Dermis microvascular lymphatic vessel endothelial cell (primary cell): ENCODE measurements at regions not wholly inside any gene's neighbourhood (a gene's known extent, or its start where the extent isn't known, plus 50 kb on each side); places are given as distances from the start of the nearest gene placed in this dataset.

Experiments
- DNase-seq, 2 donors: peaks; one replicate each; pipeline versions ENCODE4 v3.0.0 to v3.0.0-alpha.2; 2010; ENCODE audit warnings: low read depth in 2 of 2

DNA sequence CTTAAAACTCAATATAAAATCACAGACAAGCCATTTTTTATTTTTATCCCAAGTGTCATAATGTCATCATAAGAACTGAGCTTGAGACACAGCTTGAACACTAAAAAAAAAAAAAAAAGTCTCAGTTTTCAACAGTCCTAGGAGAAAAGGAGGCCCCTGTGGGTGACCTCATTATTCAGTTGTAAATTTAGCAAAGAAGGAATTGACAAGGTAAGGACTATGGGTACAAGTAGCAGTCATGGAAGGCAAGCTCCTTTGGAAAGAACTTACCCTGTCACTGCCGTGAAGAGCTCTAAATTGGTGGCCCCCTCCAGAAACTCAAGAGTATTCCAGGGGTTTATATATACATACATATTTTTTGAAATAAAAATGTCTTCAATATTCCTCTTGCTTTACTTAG lies 864.4 kb upstream of the KCND2 start:
- DNase-seq: no peak

DNA sequence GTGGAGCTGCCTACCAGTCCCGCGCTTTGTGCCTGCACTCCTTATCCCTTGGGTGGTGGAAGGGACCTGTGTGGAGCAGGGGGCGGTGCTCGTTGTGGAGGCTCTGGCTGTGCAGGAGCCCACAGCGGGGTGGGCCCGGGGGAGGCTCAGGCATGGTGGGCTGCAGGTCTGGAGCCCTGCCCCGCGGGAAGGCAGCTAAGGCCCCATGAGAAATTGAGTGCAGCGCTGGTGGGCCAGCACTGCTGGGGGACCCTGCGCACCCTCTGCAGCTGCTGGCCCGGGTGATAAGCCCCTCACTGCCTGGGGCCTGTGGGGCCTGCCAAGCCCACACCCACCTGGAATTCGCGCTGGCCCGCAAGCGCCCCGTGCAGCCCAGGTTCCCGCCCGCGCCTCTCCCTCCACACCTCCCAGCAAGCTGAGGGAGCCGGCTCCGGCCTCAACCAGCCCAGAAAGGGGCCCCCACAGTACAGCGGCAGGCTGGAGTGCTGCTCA lies 859.6 kb upstream of the KCND2 start:
- no peak for DNase-seq

DNA sequence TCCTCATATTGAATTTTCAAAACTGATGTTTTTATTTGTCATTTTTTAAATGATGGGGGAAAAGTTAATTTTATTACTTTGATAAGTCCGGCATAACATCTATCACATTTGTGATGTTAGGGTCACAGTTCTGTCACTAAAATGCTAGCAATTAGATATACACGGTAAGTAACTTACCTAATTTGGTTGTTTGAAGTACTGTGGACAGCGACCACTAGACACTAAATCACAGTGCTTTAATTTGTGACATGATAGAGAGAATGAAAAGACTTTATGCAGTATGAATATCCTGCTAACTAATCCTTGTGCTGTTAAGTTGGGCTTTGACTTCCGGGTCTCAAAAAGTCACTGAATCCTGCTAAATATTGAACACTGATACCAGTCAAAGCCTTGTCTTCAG lies 857.3 kb upstream of the KCND2 start:
- no peak for DNase-seq

DNA sequence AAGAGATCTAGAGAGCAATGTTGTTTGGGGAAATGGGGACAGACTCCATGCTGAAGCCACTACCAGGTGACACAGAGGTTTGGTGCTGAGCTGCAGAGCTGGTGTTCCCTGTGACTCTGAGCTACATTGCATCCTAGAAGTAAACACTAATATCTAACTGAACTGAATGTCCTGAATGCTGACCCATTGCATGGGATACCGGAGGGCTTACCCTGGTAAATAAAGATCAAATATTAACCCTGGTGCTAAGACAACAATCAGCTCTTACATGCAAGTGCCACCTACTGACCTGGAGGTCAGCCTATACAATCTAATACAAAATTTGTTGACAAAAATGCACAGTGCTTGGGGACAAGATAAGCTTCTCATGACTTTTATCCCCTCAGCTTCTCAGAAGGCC lies 851.3 kb upstream of the KCND2 start:
- DNase-seq: no peak

DNA sequence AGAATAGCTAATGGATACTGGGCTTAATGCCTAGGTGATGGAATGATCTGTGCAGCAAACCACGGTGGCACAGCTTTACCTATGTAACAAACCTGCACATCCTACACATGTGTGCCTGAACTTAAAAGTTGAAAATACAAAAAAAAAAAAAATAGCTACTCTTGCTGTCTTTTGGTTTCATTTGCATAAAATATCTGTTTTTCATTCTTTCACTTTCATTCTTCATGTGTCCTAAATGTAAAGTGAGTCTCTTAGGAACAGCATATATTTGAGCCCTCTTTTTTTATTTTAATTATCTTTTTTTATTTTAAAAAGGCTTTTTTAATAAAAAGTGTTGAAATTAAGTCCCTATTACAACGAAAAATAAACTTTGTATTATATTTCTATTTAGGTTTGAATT lies 836.1 kb upstream of the KCND2 start:
- no peak for DNase-seq

DNA sequence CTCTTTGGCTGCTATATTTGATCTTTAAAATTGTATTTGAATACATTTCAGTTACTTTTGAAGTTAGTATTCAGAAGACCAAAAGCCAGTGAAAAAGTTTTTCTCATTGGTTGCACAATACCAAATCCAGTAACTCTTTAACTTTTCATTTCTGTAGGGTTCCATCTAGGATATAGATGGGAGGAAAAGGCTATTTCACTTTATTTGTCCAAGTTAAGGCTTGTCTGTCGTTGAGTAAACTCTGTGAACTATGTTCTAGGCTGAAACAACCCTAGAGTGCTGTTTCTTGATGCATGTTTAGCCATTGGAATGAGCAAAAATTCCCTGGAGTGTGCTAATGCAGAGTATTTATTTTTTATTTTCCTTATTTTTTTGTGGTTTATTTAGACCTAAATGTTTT lies 834.7 kb upstream of the KCND2 start:
- DNase-seq: no peak

DNA sequence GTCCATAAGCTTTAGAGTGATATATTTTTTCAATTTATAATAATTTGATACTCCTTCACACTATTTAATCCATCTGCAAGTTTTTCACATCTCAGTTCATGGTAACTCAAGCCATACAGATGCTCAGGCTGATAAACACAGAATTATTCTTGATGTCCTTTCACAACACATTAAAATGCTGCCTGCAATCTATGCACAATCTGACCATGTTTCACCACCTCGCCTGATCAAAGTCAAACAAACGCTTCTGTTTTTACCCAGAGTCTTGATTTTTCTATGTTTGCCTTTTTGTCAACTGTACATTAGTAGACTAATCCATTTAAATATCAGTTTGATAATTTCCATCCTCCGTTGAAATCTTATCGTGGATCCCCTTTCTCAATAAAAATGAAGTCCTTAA lies 833.8 kb upstream of the KCND2 start:
- DNase-seq: no peak

DNA sequence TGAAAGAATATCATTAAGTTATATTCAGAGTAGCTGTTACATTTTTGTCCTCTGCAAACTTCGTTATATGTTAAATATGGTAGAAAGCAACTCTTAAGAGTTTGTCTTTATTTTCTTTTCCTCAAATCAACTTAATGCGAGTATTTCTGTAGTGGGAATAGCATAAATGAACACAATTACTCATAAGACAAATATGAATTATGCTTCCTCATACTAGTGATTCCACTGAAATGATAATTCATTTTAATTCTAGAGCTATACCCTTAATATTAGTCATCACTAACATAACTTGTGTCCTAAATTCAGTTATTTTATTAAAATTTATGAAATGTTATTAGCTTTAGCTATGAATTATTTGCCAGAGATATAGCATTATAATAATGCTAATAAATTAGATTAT lies 820.6 kb upstream of the KCND2 start:
- DNase-seq: no peak

DNA sequence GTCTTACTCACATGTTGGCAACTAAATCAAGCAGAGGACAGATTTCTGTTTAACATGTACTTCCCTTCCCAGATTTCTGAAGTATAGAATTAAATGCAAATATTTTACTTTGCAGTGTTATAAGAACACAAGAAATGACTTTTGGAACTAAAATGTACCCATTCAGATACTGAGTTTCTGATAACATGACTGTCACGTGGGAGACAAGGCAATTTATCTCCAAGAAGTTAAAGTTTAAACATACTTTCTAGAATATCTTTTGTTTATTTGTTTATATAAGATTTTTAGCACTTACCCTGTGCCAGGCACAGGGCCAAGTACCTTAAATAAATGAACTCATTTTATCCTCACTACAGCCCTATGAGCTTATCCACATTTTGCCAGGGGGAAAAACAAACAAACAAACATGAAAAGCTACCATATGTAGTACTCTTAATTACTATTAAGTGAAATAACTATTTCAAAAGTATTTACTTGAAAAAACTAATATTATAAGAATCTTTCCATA lies 807.1 kb upstream of the KCND2 start:
- DNase-seq: no peak

DNA sequence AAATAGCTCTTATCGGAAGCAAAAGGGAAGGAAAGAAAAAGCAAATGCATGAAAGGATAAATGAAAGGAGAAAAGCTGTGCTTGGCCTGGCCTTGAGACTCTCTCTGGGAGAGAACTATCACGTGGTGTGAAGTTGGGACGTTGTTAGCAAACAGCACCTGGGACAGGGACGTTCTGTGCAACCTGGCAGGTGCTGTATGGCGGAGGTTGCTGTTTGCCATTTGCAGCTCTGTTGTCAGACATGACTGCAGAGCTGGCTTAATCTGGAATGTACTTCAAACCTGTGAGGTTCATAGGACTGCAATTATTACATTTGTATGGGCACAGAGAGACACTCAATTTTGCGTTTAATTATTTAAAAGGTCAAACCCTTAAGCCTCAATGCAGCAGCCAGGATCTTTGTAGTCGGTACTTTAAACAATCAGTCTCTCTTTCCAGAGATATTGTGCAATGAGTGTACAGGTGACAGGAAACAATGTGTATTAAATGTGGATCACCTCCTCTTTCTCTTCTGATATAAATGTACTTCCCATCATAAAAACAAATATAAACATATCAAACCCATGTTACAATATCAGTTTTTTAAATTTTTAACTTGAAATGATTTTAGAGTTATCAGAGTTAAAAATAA lies 800.5 kb upstream of the KCND2 start:
- no peak for DNase-seq

DNA sequence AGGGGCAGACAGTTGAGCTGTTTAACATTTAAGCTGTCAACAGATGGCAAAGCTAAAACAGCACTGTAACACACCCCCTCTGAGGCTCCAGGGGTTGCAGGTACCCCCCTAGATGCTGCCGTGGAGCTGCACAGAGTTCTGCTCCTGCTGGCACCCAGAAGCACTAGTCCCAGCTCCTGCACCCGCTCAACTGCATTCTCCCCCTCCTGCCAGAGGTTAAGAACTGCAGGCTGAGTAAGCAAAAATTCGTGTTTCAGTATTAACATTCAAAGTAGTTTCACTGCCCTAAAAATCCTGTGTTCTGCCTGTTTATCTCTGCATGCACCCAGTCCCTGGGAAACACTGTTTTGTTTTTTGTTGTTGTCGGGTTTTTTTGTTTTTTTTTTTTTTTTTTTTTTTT lies 790.8 kb upstream of the KCND2 start:
- DNase-seq: no peak

DNA sequence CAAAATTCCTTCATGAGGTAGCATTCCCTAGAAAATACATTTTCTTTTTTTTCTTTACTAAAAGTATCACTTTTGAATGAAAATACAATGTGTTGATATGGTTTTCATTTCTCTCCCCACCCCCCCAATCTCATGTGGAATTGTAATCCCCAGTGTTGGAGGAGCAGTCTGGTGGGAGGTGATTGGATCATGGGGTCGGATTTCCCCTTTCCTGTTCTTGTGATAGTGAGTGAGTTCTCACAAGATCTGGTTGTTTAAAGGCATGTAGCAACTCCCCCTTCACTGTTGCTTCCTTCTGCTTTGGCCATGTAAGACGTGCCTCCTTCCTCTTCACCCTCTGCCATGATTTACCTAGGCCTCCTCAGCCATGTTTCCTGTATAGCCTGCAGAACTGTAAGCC lies 790.3 kb upstream of the KCND2 start:
- DNase-seq: no peak

DNA sequence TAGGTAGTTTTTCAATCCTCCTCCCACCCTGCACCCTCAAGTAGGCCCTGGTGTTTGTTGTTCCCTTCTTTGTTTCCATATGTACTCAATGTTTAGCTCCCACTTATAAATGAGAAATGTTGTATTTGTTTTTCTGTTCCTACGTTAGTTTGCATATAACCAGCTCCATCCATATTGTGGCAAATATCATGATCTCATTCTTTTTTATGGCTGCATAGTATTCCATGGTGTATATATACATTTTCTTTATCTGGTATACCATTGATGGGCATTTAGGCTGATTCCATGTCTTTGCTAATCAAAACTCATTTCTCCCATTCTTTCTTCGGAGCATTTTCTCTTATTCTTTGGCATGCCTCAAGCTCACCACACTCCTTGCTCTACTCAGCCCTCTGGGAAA lies 789.6 kb upstream of the KCND2 start:
- DNase-seq: no peak

DNA sequence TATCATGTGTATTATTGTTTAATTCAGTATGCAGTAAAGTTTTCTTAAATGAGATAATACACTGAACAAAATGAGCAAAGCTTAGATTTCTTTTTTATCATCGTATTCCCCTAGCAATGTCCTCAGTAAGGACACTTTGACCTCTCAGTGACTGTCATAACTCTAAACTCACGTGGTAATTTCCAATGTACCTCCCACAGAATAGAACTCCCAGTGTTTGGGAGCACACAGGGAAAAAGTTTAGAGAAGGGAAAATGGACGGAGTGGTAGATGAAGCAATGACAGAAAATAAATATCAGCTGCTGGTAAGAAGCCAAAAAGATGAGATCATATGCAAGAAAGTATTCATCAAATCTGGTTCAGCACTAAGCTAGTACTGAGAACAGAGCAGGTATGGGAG lies 758.6 kb upstream of the KCND2 start:
- no peak for DNase-seq

DNA sequence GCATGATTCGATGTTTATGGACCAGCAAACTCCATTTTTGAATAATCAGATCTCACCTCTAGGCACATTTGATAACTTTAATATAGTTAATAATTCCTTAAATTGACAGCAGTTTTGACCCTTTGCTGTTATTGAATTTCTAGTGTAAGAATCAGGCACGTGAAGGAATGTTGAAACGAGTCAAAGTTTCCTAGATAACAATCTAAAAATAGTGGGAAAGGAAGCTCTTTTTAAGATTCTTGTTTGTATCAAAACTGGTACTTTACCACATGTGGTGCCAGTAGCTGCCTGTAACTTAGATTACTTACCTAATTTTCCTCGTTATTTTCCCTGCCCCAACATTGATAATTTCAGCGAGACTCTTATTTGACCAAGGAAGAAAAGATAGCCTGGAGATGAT lies 757.8 kb upstream of the KCND2 start:
- no peak for DNase-seq

DNA sequence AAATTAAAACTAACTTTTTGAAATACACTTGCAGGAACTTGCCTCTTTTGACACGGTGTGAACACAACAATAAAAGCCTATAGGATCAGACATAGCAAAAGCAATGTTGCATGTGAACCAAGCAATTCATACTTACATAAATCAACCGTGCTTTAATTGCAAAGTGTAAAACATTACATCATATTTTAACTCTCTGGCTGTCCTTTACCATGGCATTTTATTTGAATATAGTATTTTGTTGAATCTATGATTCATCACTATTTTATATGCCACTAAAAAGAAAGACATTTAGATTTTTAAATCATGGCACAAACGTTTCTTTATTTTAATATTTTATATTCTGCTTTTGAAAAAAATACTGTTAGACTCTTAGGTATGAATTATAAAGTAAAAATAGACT lies 757.0 kb upstream of the KCND2 start:
- DNase-seq: no peak

DNA sequence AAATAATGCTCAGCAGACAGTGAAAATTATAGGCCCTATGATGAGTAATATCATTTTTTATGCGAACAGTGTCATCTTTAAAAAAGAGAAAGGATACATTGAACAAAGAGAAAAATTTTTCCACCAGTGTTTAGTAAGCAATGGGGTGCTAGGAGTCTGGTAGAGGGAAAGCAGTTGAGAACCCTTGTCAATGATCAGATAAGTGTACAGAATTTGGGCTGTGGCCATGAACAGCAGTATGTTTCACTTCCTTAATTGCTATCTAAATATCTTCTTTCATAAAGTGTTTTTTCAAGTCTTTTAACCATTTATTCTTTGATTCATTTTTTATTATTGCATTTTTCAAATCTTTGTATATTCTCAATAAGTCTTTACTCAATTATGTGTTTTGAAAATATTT lies 750.7 kb upstream of the KCND2 start:
- no peak for DNase-seq

DNA sequence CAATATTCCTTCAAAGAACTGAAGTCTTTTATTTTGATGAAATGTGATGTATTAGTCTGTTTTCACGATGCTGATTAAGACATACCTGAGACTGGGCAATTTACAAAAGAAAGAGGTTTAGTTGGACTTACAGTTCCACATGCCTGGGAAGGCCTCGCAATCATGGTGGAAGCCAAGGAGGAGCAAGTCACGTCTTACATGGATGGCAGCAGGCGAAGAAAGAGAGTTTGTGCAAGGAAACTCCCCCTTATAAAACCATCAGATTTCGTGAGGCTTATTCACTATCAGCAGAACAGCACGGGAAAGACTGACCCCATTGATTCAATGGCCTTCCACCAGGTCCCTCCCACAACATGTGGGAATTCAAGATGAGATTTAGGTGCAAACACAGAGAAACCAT lies 750.3 kb upstream of the KCND2 start:
- DNase-seq: no peak

DNA sequence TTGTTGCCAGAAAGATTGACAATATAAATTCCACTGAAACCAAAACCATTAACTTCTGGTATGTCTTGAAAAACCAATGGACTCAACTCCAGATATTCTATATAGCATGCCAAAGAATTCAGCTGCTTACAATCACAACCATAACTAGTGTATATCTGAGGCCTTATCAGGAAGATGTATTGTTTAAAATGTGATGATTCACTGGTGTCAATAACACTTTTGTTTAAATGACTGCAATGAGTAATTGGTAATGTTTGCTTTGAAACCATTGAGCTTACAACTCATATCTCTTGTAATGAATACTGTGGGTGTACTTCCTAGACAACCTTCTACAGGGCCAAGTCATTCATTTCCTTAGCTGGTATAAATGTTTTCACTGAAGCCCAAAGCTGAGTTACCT lies 727.9 kb upstream of the KCND2 start:
- peak in 1 of 2 donors; percentile 41 for DNase-seq

DNA sequence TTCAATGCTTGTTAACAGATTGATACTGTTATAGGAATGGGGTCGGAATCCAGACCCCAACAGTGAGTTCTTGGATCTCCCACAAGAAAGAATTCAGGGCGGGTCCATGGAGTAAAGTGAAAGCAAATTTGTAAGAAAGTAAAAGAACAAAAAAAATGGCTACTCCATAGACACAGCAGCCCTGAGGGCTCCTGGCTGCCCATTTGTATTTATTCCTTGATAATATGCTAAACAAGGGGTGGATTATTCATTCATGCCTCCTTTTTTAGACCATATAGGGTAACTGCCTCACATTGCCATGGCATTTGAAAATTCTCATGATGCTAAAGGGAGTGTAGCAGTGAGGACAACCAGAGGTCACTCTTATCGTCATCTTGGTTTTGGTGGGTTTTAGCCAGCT lies 717.2 kb upstream of the KCND2 start:
- DNase-seq: no peak

DNA sequence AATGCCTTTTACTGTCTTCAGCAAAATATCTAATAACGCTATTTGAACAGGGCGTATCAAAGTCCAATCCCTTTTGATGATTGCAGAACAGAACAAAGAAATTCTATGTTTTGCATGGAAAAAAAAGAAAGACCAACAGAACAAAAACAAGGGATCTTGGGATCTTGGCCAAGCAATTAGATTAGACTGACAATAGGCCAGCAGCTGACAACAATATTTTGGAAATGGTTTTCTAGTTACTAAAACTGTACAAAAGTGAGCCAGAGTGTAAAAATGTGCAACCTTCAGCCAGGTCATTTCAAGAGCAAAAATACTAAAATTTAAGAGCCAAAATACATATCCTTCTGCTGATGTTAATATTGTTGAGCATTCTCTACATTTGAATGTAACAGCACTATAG lies 716.5 kb upstream of the KCND2 start:
- no peak for DNase-seq

DNA sequence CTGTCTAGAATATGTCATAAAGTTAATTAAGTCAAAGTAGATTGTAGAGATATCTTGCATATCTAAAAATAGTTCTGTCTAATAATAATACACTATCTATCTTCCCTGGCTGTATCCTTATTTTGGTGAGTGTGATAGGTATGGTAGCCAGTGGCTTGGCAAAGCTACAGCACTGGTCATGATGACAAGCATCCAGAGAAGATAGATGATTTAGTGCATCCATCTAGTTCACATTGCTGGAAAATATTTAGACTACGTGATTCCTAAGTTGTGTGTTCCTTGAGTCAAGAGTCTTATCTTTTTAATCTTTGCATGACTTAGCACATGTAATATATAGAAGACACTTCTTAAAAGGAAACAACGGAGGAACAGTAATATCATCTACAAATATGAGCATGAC lies 711.2 kb upstream of the KCND2 start:
- DNase-seq: no peak

DNA sequence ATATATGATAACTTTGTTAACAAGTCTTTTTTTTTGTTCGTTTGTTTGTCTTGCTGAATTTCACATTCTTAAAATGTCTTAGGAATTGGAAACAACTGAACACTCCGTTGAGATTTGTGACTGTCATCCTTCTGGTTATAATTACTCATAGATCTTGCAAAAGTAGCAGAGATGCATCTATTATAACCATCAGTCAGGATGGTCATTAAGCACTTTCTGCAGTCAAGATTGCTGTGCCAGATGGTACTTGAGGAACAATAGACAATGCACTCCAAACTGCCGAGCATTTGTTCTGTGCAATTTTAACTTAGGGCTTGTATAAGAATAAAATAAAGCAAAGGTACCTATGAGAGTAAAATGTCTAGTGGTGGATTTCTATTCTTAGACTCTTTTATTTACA lies 710.1 kb upstream of the KCND2 start:
- DNase-seq: no peak

DNA sequence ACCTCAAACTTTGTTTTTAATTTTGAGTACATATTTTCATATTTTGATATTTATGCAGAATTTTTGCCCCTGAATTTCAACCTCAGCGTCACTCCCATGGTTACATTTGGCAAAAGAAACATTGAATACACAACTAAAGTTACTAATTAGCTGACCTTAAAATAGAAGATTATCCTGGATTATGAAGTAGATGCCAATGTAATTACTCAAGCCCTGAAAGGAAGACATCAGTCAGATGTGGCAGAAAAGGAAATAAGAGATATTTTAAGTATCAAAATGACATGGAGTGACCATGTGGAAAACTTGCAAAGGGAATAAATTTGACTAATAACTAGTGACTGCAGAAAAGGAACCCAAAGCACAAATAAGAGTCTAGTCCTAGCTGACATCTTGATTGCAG lies 701.3 kb upstream of the KCND2 start:
- DNase-seq: no peak
